ENCODE measurements at regions not wholly inside any gene's neighbourhood (a gene's known extent, or its start where the extent isn't known, plus 50 kb on each side); places are given as distances from the start of the nearest gene placed in this dataset.
"Not testable (repeated sequence)": the region's sequence is repeated elsewhere in the genome, so short reads cannot be mapped to it uniquely, and the experiment has no call there.

DNA sequence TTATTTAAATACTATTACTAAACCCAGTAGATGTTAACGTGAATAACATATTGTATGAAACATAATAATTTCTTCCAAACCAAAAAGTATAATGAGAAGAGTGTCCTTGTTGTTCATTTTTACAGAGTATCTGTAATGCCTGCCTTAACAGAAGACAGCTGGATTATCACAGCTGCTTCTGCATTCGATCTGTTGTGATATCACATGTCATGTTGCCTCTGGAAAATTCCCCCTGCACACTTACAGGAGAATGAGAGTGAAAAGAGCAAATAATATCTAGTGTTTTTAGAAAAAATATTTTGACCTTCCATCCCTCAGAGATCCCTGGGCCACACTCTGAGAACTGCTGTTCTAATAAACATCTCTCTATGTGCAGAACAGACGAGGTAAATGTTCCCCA, 240.1 kb upstream of the NOCT start:
- Mint-ChIP-seq H3K4me1 (ENCODE audit: low read depth, unreplicated experiment) (no peaks in the 10 kb centered on the region), H3K9me3 (ENCODE audit: low read depth, unreplicated experiment) (no peaks in the 10 kb centered on the region), H3K4me3 (ENCODE audit: low read depth, unreplicated experiment) (no peak overlapping the region), H3K27ac (ENCODE audit: unreplicated experiment) (no peak overlapping the region), H3K36me3 (ENCODE audit: insufficient read depth, unreplicated experiment) (no peaks in the 10 kb centered on the region), H3K27me3 (ENCODE audit: unreplicated experiment) (peaks cover 15% of the 10 kb centered on the region)
- intact Hi-C loops (cut with micrococcal nuclease; ENCODE audit: unreplicated experiment), result no loop called here
- DNase-seq, result no peak
- TF ChIP-seq CTCF (IDR thresholded peaks at IDR 0.05; ENCODE audit: unreplicated experiment), result no peak
- no TSS peak for BruUV-seq (replicated peaks)
- CTCF ChIA-PET, result no interaction called here

- Mint-ChIP-seq H3K4me1 (ENCODE audit: low read depth, unreplicated experiment) (no peaks in the 10 kb centered on the region), H3K36me3 (ENCODE audit: insufficient read depth, unreplicated experiment) (no peaks in the 10 kb centered on the region), H3K27ac (ENCODE audit: unreplicated experiment) (no peak overlapping the region), H3K4me3 (ENCODE audit: low read depth, unreplicated experiment) (no peak overlapping the region), H3K27me3 (ENCODE audit: unreplicated experiment) (peaks cover 15% of the 10 kb centered on the region), H3K9me3 (ENCODE audit: low read depth, unreplicated experiment) (no peaks in the 10 kb centered on the region)
- intact Hi-C loops (cut with micrococcal nuclease; ENCODE audit: unreplicated experiment), result no loop called here
- DNase-seq, result no peak
- TF ChIP-seq CTCF (IDR thresholded peaks at IDR 0.05; ENCODE audit: unreplicated experiment), result no peak
- CTCF ChIA-PET, result no interaction called here
- no TSS peak for BruUV-seq (replicated peaks)
Observed at GRCh38 chr4:138774940-138775339, 240.6 kb upstream of the NOCT start.

DNA sequence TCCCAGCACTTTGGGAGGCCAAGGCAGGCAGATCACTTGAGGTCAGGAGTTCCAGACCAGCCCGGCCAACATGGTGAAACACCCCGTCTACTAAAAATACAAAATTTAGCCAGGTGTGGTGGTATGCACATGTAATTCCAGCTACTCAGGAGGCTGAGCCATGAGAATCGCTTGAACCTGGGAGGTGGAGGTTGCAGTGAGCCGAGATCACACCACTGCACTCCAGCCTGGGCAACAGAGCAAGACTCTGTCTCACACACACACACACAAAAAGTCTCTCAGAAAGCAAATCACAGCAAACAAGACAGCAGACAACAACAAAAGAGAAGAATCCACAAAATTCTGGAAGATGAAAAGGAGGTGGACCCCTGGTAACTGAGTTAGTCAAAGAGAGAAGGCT, 241.5 kb upstream of the NOCT start:
- DNase-seq; H3K36me3 Mint-ChIP-seq (ENCODE audit: insufficient read depth, unreplicated experiment); intact Hi-C loops (cut with micrococcal nuclease; ENCODE audit: unreplicated experiment); BruUV-seq (replicated peaks); H3K9me3 Mint-ChIP-seq (ENCODE audit: low read depth, unreplicated experiment); H3K4me3 Mint-ChIP-seq (ENCODE audit: low read depth, unreplicated experiment); H3K27ac Mint-ChIP-seq (ENCODE audit: unreplicated experiment); H3K4me1 Mint-ChIP-seq (ENCODE audit: low read depth, unreplicated experiment); CTCF ChIA-PET: not testable (repeated sequence)
- peaks cover 15% of the 10 kb centered on the region for H3K27me3 Mint-ChIP-seq (ENCODE audit: unreplicated experiment)

DNA sequence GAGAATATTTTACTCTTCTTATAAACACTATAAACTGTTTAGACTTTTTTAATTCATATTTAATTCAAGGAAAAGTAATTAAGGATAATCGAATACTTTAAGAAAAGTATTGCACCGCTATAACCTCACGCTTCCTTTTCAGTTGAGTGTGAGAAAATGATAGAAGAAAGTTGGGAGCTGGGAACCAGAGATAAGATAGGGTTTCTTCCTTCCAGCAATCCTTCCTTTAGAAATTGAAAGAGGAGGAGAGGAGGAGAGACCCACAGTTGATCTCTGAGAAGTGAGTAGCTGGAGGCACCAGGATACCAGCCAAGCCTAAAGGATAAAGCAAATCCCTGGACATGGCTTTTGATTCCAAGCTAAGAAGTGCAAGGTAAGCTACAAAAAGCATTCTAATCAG, 242.3 kb upstream of the NOCT start:
- H3K9me3 Mint-ChIP-seq (ENCODE audit: low read depth, unreplicated experiment), result no peaks in the 10 kb centered on the region
- no peaks in the 10 kb centered on the region for H3K36me3 Mint-ChIP-seq (ENCODE audit: insufficient read depth, unreplicated experiment)
- no peak overlapping the region for H3K27ac Mint-ChIP-seq (ENCODE audit: unreplicated experiment)
- CTCF ChIA-PET, result no interaction called here
- DNase-seq, result no peak
- no peaks in the 10 kb centered on the region for H3K4me1 Mint-ChIP-seq (ENCODE audit: low read depth, unreplicated experiment)
- no peak overlapping the region for H3K4me3 Mint-ChIP-seq (ENCODE audit: low read depth, unreplicated experiment)
- intact Hi-C loops (cut with micrococcal nuclease; ENCODE audit: unreplicated experiment), result no loop called here
- no peak for TF ChIP-seq CTCF (IDR thresholded peaks at IDR 0.05; ENCODE audit: unreplicated experiment)
- peaks cover 14% of the 10 kb centered on the region for H3K27me3 Mint-ChIP-seq (ENCODE audit: unreplicated experiment)
- BruUV-seq (replicated peaks), result no TSS peak

GRCh38 chr4:138772366-138772765, 243.2 kb upstream of the NOCT start:
- Mint-ChIP-seq H3K9me3 (ENCODE audit: low read depth, unreplicated experiment) (no peaks in the 10 kb centered on the region), H3K27me3 (ENCODE audit: unreplicated experiment) (peaks cover 5% of the 10 kb centered on the region), H3K4me3 (ENCODE audit: low read depth, unreplicated experiment) (no peak overlapping the region), H3K27ac (ENCODE audit: unreplicated experiment) (no peak overlapping the region), H3K36me3 (ENCODE audit: insufficient read depth, unreplicated experiment) (no peaks in the 10 kb centered on the region), H3K4me1 (ENCODE audit: low read depth, unreplicated experiment) (no peaks in the 10 kb centered on the region)
- CTCF ChIA-PET, result no interaction called here
- intact Hi-C loops (cut with micrococcal nuclease; ENCODE audit: unreplicated experiment), result no loop called here
- no peak for TF ChIP-seq CTCF (IDR thresholded peaks at IDR 0.05; ENCODE audit: unreplicated experiment)
- no peak for DNase-seq
- no TSS peak for BruUV-seq (replicated peaks)

All from Calu3 (cell line).